Ishikawa (cell line): ENCODE measurements at regions not wholly inside any gene's neighbourhood (a gene's known extent, or its start where the extent isn't known, plus 50 kb on each side); places are given as distances from the start of the nearest gene placed in this dataset.

Experiments used
- CEBPB ChIP-seq: IDR thresholded peaks from 2 replicates; pipeline ENCODE4 v1.6.1; 2012
- CREB1 ChIP-seq: IDR thresholded peaks from 2 replicates; pipeline ENCODE4 v1.6.1; 2012; ENCODE audit warnings: low read depth
- EGR1 ChIP-seq: IDR thresholded peaks from 2 replicates; pipeline ENCODE4 v1.6.1; 2012
- EP300 ChIP-seq: IDR thresholded peaks from 2 replicates; pipeline ENCODE4 v1.6.1; 2012; ENCODE audit warnings: borderline replicate concordance
- FOXM1 ChIP-seq: IDR thresholded peaks from 2 replicates; pipeline ENCODE4 v1.6.1; 2012; ENCODE audit warnings: low read depth, borderline replicate concordance
- NFIC ChIP-seq: IDR thresholded peaks from 2 replicates; pipeline ENCODE4 v1.6.1; 2012
- RAD21 ChIP-seq: IDR thresholded peaks from 2 replicates; pipeline ENCODE4 v1.6.1; 2012; ENCODE audit warnings: low read depth
- TAF1 ChIP-seq: IDR thresholded peaks from 2 replicates; pipeline ENCODE4 v1.6.1; 2012; ENCODE audit warnings: low read depth, mild to moderate bottlenecking
- TCF12 ChIP-seq: IDR thresholded peaks from 2 replicates; pipeline ENCODE4 v1.6.1; 2012; ENCODE audit warnings: low read depth
- TEAD4 ChIP-seq: IDR thresholded peaks from 2 replicates; pipeline ENCODE4 v1.6.1; 2012
- YY1 ChIP-seq: IDR thresholded peaks from 2 replicates; pipeline ENCODE4 v1.6.1; 2012; ENCODE audit warnings: low read depth
- ZBTB7A ChIP-seq: IDR thresholded peaks from 2 replicates; pipeline ENCODE4 v1.6.1; 2012; ENCODE audit warnings: low read depth
- TF ChIP-seq, protein P1 (sequence below): IDR thresholded peaks from 2 replicates; pipeline ENCODE4 v1.6.1; 2012
- TF ChIP-seq, protein P2 (sequence below): IDR thresholded peaks from 2 replicates; pipeline ENCODE4 v1.6.1; 2012
- TF ChIP-seq, protein P3 (sequence below): IDR thresholded peaks from 2 replicates; pipeline ENCODE4 v1.6.1; 2012; ENCODE audit warnings: low read depth, mild to moderate bottlenecking

DNA sequence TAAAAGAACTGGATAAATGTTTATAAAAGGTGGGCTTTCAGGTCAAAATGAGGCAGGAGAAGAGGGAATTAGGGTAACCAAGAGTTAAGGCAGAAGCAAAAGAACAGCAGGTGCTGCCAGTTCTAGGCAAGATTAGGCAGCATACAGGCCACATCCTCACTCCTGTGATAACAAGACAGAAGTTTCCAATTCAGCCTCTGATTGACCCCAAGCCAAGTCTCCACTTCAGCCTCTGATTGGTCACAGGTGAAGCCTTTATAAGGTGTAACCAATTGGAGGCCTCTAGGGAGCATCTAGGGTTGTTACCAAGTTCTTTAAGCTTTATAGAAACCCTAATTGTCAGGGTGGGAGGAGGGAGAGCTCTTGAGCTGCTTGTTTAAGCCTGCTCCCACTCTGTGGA lies 160.8 kb downstream of the MATN1 start:
- TF ChIP-seq TCF12: no peak

DNA sequence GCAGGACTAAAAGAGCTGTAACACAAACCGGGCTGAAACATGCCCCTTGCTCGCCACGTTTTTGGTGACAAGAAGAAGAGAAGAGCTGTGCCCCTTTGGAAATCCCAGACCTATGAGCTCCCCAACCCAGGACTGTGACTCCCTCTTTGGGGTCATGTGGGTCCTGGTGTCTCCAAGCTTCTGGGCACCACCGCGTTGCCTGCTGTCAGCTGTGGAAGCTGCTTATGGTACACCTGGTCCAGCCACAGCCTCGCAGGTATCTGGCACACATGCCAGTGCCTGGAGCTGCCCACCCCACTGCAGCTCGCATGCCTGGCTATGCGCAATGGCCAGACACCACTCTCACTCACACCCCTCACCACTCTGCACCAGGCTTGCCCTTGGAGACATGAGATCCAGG lies 171.8 kb downstream of the MATN1 start:
- TF ChIP-seq TAF1 (no peak), CREB1 (no peak), ZBTB7A (no peak), TCF12 (no peak), YY1 (no peak), CEBPB (no peak), FOXM1 (no peak), RAD21 (no peak), EP300 (no peak), EGR1 (no peak), TEAD4 (no peak), NFIC (no peak)
- TF ChIP-seq, protein P1, sequence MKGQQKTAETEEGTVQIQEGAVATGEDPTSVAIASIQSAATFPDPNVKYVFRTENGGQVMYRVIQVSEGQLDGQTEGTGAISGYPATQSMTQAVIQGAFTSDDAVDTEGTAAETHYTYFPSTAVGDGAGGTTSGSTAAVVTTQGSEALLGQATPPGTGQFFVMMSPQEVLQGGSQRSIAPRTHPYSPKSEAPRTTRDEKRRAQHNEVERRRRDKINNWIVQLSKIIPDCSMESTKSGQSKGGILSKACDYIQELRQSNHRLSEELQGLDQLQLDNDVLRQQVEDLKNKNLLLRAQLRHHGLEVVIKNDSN: no peak
- TF ChIP-seq, protein P2, sequence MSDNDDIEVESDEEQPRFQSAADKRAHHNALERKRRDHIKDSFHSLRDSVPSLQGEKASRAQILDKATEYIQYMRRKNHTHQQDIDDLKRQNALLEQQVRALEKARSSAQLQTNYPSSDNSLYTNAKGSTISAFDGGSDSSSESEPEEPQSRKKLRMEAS: no peak
- TF ChIP-seq, protein P3, sequence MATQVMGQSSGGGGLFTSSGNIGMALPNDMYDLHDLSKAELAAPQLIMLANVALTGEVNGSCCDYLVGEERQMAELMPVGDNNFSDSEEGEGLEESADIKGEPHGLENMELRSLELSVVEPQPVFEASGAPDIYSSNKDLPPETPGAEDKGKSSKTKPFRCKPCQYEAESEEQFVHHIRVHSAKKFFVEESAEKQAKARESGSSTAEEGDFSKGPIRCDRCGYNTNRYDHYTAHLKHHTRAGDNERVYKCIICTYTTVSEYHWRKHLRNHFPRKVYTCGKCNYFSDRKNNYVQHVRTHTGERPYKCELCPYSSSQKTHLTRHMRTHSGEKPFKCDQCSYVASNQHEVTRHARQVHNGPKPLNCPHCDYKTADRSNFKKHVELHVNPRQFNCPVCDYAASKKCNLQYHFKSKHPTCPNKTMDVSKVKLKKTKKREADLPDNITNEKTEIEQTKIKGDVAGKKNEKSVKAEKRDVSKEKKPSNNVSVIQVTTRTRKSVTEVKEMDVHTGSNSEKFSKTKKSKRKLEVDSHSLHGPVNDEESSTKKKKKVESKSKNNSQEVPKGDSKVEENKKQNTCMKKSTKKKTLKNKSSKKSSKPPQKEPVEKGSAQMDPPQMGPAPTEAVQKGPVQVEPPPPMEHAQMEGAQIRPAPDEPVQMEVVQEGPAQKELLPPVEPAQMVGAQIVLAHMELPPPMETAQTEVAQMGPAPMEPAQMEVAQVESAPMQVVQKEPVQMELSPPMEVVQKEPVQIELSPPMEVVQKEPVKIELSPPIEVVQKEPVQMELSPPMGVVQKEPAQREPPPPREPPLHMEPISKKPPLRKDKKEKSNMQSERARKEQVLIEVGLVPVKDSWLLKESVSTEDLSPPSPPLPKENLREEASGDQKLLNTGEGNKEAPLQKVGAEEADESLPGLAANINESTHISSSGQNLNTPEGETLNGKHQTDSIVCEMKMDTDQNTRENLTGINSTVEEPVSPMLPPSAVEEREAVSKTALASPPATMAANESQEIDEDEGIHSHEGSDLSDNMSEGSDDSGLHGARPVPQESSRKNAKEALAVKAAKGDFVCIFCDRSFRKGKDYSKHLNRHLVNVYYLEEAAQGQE: no peak

DNA sequence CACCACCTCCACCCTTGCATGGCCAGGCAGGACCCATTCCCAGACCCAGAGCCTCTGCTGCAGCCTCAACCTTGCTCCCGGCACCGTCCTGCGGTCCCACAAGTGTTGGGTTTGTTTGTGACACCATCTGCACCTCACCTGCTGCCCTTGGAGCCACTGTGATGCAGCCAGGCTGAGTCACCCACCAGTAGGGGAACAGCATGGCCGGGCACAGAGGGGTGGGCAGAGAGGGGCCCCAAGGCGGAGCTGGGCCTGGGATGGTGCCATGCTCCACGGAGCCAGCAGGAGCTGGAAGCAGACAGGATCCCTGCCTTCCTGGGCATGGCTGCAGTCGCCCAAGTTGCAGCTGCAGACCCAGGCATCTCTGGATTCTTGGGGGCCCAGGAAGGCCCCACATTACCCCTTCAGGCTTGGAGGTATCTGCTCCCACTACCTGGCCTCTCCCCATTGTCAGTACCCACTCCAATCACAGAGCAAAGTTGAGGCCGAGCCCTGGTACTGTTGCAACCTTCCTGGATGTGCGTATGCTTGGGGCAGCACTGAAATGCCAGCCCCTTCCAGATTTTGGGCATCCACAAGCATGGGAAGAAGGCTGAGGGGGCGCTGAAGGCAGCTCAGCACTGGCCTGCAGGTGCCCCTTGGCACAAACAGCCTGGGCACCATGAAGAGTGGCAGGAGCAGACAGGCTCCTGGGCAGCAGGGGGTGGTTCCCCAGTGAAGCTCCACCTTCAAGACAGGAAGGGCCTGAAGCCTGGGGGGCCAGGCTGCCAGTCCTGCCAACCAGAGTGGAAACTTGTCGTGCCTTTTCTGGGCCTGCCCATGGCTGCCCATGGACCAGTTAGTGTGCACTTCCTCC lies 172.8 kb downstream of the MATN1 start:
- no peak for TF ChIP-seq TCF12
- TF ChIP-seq NFIC: no peak
- no peak for TF ChIP-seq YY1
- TF ChIP-seq, protein P2: no peak
- TF ChIP-seq ZBTB7A: no peak
- TF ChIP-seq TAF1: no peak
- TF ChIP-seq, protein P1: no peak
- no peak for TF ChIP-seq EP300
- TF ChIP-seq, protein P3: no peak
- TF ChIP-seq RAD21: no peak
- no peak for TF ChIP-seq CEBPB
- no peak for TF ChIP-seq EGR1
- TF ChIP-seq CREB1: no peak
- no peak for TF ChIP-seq TEAD4
- no peak for TF ChIP-seq FOXM1

DNA sequence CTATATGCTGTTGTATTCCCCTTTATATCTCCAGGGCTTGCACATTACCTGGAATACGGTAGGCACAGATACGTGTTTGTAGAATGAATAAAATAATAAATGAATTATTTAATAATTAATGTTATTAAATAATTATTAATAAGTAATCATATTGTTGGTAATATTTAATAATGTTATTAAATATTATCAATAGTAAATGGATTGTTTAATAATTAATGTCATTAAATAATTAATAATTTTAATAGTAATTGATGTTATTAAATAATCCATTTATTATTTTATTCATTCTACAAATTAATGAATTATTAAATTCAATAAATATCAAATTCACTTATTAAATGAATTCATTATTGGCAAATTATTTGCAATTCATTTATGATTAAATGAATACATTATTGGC lies 175.1 kb downstream of the MATN1 start:
- no peak for TF ChIP-seq TCF12
- no peak for TF ChIP-seq EGR1

DNA sequence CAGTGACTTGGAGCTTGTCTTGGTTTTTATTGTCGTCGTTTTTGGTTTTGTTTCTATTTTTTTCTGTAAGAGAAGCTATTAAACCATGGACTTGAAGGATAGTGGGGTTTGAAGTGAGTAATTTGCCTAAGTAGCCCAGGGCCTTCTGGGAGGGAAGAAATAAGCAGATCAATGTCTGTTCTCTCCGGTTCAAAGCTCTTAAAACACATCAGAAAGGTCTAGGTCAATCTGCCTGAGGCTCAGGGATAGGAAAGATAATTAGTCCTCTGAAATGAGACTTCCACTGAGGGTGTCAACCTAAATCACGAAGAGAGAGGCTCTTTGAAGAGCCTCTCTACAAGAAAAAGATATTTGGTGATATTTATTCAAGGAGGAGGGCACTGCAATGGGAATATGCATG lies 178.0 kb downstream of the MATN1 start:
- TF ChIP-seq, protein P1: no peak
- TF ChIP-seq EGR1 (no peak), FOXM1 (no peak), CREB1 (no peak), YY1 (no peak)
- TF ChIP-seq, protein P2: no peak
